Esophagus muscularis mucosa (tissue), 3 donors: ENCODE measurements at regions not wholly inside any gene's neighbourhood (a gene's known extent, or its start where the extent isn't known, plus 50 kb on each side); places are given as distances from the start of the nearest gene placed in this dataset.

Experiments
- CTCF ChIP-seq, 3 experiments: fragments of 200-600 bp in 2 of 3; fragments of 450-650 bp in 1 of 3; sonication (generic) in 2 of 3; IDR thresholded peaks; one replicate each; pipeline ENCODE4 v1.5.1; 2017 to 2019; ENCODE audit warnings: antibody characterized with exemption in 3 of 3, mild to moderate bottlenecking in 2 of 3, moderate library complexity in 1 of 3
- POLR2A ChIP-seq: fragments of 450-650 bp; IDR thresholded peaks from one replicate; pipeline ENCODE4 v1.6.1; 2017; ENCODE audit warnings: antibody characterized with exemption, moderate library complexity, mild to moderate bottlenecking, low read depth
- POLR2AphosphoS5 ChIP-seq, 2 donors: sonication (generic); formaldehyde crosslinking; IDR thresholded peaks; one replicate each; pipeline ENCODE4 v1.6.1; 2017; ENCODE audit warnings: antibody characterized with exemption in 2 of 2

- TF ChIP-seq POLR2A: no peak
- no peak for TF ChIP-seq POLR2AphosphoS5 (IDR thresholded peaks at IDR 0.05)
- no peak for TF ChIP-seq CTCF (IDR thresholded peaks at IDR 0.05)
Observed at GRCh38 chr7:13259930-13260329, 572.5 kb downstream of the ARL4A start.
